ENCODE measurements at regions not wholly inside any gene's neighbourhood (a gene's known extent, or its start where the extent isn't known, plus 50 kb on each side); places are given as distances from the start of the nearest gene placed in this dataset.

DNA sequence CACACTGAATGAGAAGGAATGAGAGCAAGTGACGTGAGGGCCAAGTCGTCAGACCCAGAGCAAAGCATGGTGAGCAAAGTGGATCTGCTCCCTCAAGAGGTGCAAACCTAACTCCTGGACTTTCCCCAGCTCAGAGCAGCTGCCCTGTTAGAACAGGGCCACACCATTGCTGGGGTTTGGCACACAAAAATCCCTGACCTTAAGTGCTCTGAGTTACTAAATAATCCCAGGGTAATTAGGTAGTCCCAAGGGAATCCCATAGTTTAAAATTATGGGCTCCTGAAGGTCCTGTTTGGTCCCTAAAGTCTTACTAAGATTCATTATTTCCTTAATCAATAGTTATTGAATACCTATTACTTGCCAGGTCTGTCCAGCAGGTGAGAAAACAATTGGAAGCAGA, 165.1 kb upstream of the TNFAIP3 start:
- WGBS, 2 donors (ENCODE audit: low coverage in 1 of 2): 72 to 100% methylated on average over 2 of the region's 2 CpGs
- Histone ChIP-seq H3K27ac (peak overlapping the region in 1 of 4 donors; percentile 14), H3K9me3 (no peaks in the 10 kb centered on the region), H3K36me3 (no peaks in the 10 kb centered on the region), H3K4me1 (peaks cover 0 to 11% (median 0%) of the 10 kb centered on the region in 3 donors), H3K27me3 (no peaks in the 10 kb centered on the region), H3K4me3 (no peak overlapping the region)
- no peak for ATAC-seq
- TF ChIP-seq POLR2AphosphoS5 (IDR thresholded peaks at IDR 0.05): no peak
- TF ChIP-seq, protein P1, sequence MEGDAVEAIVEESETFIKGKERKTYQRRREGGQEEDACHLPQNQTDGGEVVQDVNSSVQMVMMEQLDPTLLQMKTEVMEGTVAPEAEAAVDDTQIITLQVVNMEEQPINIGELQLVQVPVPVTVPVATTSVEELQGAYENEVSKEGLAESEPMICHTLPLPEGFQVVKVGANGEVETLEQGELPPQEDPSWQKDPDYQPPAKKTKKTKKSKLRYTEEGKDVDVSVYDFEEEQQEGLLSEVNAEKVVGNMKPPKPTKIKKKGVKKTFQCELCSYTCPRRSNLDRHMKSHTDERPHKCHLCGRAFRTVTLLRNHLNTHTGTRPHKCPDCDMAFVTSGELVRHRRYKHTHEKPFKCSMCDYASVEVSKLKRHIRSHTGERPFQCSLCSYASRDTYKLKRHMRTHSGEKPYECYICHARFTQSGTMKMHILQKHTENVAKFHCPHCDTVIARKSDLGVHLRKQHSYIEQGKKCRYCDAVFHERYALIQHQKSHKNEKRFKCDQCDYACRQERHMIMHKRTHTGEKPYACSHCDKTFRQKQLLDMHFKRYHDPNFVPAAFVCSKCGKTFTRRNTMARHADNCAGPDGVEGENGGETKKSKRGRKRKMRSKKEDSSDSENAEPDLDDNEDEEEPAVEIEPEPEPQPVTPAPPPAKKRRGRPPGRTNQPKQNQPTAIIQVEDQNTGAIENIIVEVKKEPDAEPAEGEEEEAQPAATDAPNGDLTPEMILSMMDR (IDR thresholded peaks at IDR 0.05): no peak
- no peak for TF ChIP-seq POLR2A (IDR thresholded peaks at IDR 0.05)
- no peak for TF ChIP-seq EP300 (IDR thresholded peaks at IDR 0.05)

DNA sequence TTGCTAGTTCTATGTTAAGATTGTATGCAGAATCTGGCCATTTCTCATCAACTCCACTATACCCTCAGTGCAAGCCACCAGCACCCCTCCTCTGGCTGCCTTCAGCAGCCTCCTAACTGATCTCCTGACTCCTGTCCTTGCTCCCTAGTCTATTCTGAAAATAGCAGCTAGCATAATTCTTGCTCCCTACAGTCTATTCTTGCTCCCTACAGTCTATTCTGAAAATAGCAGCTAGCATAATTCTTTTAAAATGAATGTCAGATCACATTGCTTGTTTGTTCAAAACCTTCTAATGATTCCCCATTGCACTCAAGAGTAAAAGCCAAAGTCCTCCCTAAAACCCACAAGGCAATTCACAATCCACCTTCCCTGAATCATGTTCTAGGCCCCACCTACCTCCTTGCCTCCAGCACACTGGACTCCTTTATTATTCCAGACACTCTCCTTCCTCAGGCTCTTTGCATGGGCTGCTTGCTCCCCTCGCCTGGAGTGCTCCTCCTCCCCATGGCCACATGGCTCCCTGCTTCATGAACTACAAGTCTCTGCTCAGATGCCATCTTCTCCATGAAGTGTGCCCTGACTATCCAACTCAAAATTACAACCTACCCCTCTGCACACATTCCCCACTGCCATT, 164.2 kb upstream of the TNFAIP3 start:
- 82 to 83% methylated on average over 1 of the region's 1 CpG for WGBS, 2 donors (ENCODE audit: low coverage in 1 of 2)
- peaks cover 0 to 7% (median under 1%) of the 10 kb centered on the region in 3 donors for H3K4me1 ChIP-seq
- no peaks in the 10 kb centered on the region for H3K36me3 ChIP-seq
- H3K27ac ChIP-seq: no peak overlapping the region
- no peak for ATAC-seq
- no peaks in the 10 kb centered on the region for H3K27me3 ChIP-seq
- H3K9me3 ChIP-seq: no peaks in the 10 kb centered on the region
- TF ChIP-seq POLR2AphosphoS5 (IDR thresholded peaks at IDR 0.05) (no peak), POLR2A (IDR thresholded peaks at IDR 0.05) (no peak), EP300 (IDR thresholded peaks at IDR 0.05) (no peak)
- TF ChIP-seq, protein P1 (IDR thresholded peaks at IDR 0.05): no peak
- H3K4me3 ChIP-seq: no peak overlapping the region

DNA sequence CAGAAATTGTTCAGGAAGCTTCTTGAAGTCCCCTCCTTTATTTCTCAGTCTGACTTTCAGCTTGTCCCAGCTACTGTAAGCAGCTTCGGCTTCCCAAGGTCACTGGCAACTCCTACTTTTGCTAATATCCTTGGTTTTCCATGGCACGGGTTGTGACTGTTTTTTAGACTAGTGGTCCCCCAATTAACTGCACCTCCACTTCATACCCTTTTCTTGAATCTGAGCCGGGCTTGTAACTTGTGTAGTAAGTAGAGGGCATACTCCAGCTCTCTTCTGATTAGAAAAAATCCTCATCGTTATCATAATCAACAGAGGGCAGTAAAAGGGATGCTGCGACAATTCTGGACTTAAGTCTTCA, 162.3 kb upstream of the TNFAIP3 start:
- H3K36me3 ChIP-seq: no peaks in the 10 kb centered on the region
- H3K27me3 ChIP-seq: no peaks in the 10 kb centered on the region
- ATAC-seq: no peak
- 43 to 56% methylated on average over 3 to 4 of the region's 5 CpGs for WGBS, 2 donors (ENCODE audit: low coverage in 1 of 2)
- H3K9me3 ChIP-seq: no peaks in the 10 kb centered on the region
- H3K4me3 ChIP-seq: no peak overlapping the region
- no peak overlapping the region for H3K27ac ChIP-seq
- peaks cover 3 to 12% (median 7%) of the 10 kb centered on the region in 3 donors for H3K4me1 ChIP-seq
- TF ChIP-seq EP300 (IDR thresholded peaks at IDR 0.05) (no peak), POLR2AphosphoS5 (IDR thresholded peaks at IDR 0.05) (no peak), POLR2A (IDR thresholded peaks at IDR 0.05) (no peak)
- TF ChIP-seq, protein P1 (IDR thresholded peaks at IDR 0.05): no peak

DNA sequence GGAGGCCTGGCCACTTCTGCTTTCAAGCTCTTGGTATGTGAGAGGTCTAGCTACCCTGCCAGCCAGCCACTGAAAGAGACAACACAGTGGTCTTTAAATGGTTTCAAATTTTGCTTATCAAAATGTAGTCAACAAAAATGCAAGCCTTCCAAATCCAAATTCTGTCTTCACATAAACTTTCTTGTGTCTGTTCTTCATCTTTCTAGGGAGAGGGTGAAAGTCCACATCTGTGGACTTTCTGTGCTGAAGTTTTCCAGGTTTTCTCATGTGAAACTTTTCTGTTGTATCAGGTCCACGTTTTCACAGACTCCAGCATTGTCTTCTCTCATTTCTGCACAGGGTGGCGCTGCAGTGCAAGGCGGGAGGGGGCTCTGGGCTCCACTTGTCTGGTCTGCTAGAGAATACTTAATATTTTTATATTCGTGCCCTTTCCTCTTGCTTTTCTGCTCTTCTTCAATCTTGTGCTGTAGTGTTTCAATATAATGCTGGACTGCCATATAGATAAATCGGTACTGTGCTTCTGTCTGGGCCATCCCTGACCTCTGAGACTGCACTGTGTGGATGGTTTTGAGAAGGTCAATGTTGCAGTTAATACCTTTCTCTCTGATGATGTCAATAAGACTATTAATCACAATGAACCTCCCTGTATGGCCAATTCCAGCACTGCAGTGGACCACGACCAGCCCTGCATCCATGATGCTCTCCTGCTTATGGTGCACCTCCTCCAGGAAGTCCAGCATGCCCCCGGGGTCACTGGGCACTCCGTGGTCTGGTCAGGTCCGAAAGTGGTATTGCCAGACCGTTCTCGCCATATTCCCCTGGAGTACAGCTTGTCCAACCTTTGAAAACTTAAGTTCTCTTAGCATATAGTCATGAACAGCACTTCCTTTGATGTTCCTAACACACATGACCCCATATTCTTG, 161.6 kb upstream of the TNFAIP3 start:
- Histone ChIP-seq H3K36me3 (no peaks in the 10 kb centered on the region), H3K27ac (no peak overlapping the region), H3K4me3 (no peak overlapping the region), H3K4me1 (peaks cover 3 to 12% (median 7%) of the 10 kb centered on the region in 3 donors), H3K9me3 (no peaks in the 10 kb centered on the region), H3K27me3 (no peaks in the 10 kb centered on the region)
- TF ChIP-seq POLR2A (IDR thresholded peaks at IDR 0.05) (no peak), EP300 (IDR thresholded peaks at IDR 0.05) (no peak), POLR2AphosphoS5 (IDR thresholded peaks at IDR 0.05) (no peak)
- TF ChIP-seq, protein P1 (IDR thresholded peaks at IDR 0.05): peak; percentile 68 to 87 (median 78)
- no peak for ATAC-seq
- 48 to 49% methylated on average over 11 of the region's 11 CpGs for WGBS, 2 donors (ENCODE audit: low coverage in 1 of 2)

All from gastroesophageal sphincter (tissue), 4 donors.